ENCODE measurements at regions not wholly inside any gene's neighbourhood (a gene's known extent, or its start where the extent isn't known, plus 50 kb on each side); places are given as distances from the start of the nearest gene placed in this dataset.

DNA sequence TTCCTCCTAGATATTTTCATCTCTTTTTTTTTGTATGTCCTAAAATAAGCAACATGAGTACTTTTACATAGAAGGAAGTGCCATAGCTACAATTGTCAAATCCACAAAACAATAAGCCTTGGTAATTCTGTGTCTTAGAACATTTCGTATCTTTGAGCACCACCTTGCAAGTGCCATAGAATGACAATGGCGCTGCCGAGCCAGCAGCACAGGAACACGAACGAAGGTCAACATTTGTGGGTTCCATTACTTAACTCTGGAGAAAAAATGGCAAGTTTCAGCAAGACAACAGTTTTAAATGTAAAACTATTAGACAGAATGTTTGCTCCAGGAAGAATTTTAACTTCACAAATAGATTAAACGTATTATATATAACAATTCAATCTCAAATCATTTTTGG is 222.1 kb downstream of the CHRM3 start:
- TF ChIP-seq EZH2 (IDR thresholded peaks at IDR 0.05): no peak
- TF ChIP-seq POLR2AphosphoS5 (IDR thresholded peaks at IDR 0.05; ENCODE audit: borderline replicate concordance, low read depth, low read length): no peak
- TF ChIP-seq FOXP2 (optimal IDR thresholded peaks at IDR 0.05; ENCODE audit: control extremely low read depth, extremely low read length, insufficient read depth): no peak

All from SK-N-MC (cell line).